HG03095 (cell line): ENCODE measurements at regions not wholly inside any gene's neighbourhood (a gene's known extent, or its start where the extent isn't known, plus 50 kb on each side); places are given as distances from the start of the nearest gene placed in this dataset.

Experiments used
- ATAC-seq: cut with Tn5 transposase; IDR thresholded peaks from one replicate; pipeline ENCODE4 v1.9.1; 2021; ENCODE audit warnings: moderate library complexity; ENCODE audit not compliant: unreplicated experiment

- no peak for ATAC-seq
Observed at GRCh38 chr3:124518350-124518749, 211.9 kb upstream of the UMPS start.

- no peak for ATAC-seq
Observed at GRCh38 chr3:124519591-124520194, 210.6 kb upstream of the UMPS start.

- no peak for ATAC-seq
Observed at GRCh38 chr3:124520970-124521369, 209.3 kb upstream of the UMPS start.

- ATAC-seq = no peak
Observed at GRCh38 chr3:124522082-124522625, 208.1 kb upstream of the UMPS start.

GRCh38 chr3:124526601-124527000 is 203.7 kb upstream of the UMPS start:
- no peak for ATAC-seq

GRCh38 chr3:124529826-124530571 is 200.3 kb upstream of the UMPS start:
- no peak for ATAC-seq

- no peak for ATAC-seq
Observed at GRCh38 chr3:124530916-124531315, 199.3 kb upstream of the UMPS start.

- no peak for ATAC-seq
Observed at GRCh38 chr3:124532071-124532470, 198.2 kb upstream of the UMPS start.

GRCh38 chr3:124535306-124535705 is 194.9 kb upstream of the UMPS start:
- no peak for ATAC-seq

GRCh38 chr3:124540550-124541211 is 189.6 kb upstream of the UMPS start:
- ATAC-seq = no peak

- ATAC-seq = no peak
Observed at GRCh38 chr3:124542214-124542869, 187.9 kb upstream of the UMPS start.

GRCh38 chr3:124545891-124546290 is 184.4 kb upstream of the UMPS start:
- no peak for ATAC-seq

GRCh38 chr3:124552224-124552623 is 178.0 kb upstream of the UMPS start:
- no peak for ATAC-seq

- no peak for ATAC-seq
Observed at GRCh38 chr3:124553178-124553577, 177.1 kb upstream of the UMPS start.

GRCh38 chr3:124556636-124557035 is 173.6 kb upstream of the UMPS start:
- ATAC-seq = no peak

- ATAC-seq = no peak
Observed at GRCh38 chr3:124557433-124558232, 172.6 kb upstream of the UMPS start.

GRCh38 chr3:124558991-124559845 is 171.0 kb upstream of the UMPS start:
- ATAC-seq = no peak

GRCh38 chr3:124559846-124560574 is 170.2 kb upstream of the UMPS start:
- no peak for ATAC-seq

- no peak for ATAC-seq
Observed at GRCh38 chr3:124560666-124561215, 169.5 kb upstream of the UMPS start.
